ENCODE measurements at regions not wholly inside any gene's neighbourhood (a gene's known extent, or its start where the extent isn't known, plus 50 kb on each side); places are given as distances from the start of the nearest gene placed in this dataset.

DNA sequence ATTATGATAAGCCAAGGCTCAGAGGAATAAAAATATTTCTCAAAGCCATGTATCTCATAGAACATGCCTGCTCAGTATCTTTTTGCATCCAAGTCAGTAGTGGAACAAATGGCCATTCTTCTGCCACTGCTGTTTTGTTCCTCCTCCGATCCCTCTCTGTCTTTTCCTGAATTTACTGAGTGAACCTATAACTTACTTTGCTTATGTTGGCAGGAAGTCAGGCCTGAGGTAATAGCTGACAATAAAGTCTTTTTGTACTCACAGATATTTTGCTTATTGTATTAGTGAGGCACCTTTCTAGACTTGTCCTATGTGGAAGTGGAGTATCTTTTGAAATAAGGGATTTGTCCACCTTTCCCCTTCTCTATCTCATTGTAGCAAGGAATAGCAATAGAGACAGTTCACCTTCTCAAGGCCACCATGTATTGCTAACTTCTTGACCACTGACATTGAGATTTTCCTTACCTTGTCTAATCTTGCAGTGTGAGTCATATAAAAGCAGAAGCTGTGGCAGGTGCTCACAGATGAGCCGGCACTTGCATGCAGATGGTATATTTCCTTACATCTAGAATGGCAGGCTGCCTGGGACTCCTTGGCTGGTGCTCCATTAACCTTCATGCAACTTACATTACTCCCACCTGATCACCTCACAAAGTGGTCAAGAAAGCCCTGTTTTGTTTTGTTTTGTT lies 68.2 kb downstream of the AGTR2 start:
- DNase-seq = no peak
- no peaks in the 10 kb centered on the region for H3K27me3 ChIP-seq

DNA sequence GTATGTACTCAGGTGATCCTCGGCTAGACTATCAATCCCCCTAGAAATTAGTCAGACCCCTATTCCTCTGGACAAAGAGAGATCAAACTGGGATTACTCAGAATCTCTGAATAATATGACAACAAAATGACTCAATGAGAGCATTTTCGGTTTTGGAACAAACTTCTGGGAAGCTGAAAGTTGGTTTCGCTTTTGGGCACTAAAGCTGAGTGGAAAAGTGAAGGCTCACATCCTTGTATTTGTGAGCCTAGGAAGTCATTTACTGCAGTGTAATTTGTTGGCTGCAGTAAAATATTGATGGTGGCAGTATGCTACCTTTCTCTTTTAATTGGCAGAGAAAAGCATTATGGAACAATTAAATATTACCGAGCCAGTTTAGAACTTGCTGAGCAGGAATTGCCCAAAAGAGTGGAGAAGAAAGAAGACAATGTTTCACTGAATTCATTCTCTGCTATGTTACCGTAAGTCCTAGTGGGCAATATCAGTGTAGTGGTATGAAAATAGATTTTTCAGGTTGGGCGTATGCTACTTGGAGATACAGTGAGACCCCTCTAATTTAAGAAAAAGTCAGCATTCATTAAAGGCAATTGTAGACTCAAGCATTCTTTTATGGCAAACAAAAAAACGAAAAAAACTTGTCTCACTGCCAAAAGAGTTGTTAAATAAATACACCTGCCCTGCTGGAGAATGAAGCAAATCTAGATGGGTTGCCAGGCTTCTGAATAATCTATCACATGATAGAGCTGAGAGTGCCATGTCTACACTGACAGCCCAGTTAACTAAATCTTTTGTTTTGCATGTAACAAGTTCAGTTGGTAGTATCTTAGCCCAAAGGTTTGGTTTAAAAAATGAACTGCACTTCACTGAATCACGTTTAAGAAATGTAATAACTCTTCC lies 69.6 kb downstream of the AGTR2 start:
- H3K36me3 ChIP-seq = no peaks in the 10 kb centered on the region
- H3K27me3 ChIP-seq = no peaks in the 10 kb centered on the region
- DNase-seq = no peak
- no peak overlapping the region for H3K4me3 ChIP-seq (ENCODE audit: low read depth, low read length)
- TF ChIP-seq, protein P1, sequence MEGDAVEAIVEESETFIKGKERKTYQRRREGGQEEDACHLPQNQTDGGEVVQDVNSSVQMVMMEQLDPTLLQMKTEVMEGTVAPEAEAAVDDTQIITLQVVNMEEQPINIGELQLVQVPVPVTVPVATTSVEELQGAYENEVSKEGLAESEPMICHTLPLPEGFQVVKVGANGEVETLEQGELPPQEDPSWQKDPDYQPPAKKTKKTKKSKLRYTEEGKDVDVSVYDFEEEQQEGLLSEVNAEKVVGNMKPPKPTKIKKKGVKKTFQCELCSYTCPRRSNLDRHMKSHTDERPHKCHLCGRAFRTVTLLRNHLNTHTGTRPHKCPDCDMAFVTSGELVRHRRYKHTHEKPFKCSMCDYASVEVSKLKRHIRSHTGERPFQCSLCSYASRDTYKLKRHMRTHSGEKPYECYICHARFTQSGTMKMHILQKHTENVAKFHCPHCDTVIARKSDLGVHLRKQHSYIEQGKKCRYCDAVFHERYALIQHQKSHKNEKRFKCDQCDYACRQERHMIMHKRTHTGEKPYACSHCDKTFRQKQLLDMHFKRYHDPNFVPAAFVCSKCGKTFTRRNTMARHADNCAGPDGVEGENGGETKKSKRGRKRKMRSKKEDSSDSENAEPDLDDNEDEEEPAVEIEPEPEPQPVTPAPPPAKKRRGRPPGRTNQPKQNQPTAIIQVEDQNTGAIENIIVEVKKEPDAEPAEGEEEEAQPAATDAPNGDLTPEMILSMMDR (IDR thresholded peaks at IDR 0.05; ENCODE audit: low read depth, low read length) = no peak
- no peaks in the 10 kb centered on the region for H3K4me1 ChIP-seq
- no peaks in the 10 kb centered on the region for H3K9me3 ChIP-seq

More for the DNA sequence above, 68.2 kb downstream of the AGTR2 start:
- no peaks in the 10 kb centered on the region for H3K9me3 ChIP-seq
- no peak overlapping the region for H3K4me3 ChIP-seq (ENCODE audit: low read depth, low read length)
- H3K36me3 ChIP-seq = no peaks in the 10 kb centered on the region
- no peaks in the 10 kb centered on the region for H3K4me1 ChIP-seq
- TF ChIP-seq, protein P1 (IDR thresholded peaks at IDR 0.05; ENCODE audit: low read depth, low read length) = no peak

DNA sequence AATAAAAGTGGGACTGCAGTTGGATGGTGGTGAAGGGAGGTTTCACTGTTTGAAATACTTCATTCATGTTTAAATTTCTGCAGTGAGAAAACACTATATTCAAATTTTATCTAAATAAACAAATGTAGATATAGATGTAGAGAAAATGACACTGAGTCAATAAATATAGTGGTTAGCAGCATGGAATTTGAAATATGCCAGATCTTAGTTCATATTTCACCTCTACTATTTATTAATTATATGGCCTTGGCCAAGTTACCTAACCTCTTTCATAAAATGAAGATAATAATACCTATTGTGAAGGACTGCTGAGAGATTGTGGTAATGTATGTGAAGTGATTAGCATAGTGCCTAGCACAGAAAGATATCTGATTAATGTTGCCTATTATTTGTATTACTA lies 70.5 kb downstream of the AGTR2 start:
- no peak for DNase-seq
- Histone ChIP-seq H3K4me1 (no peaks in the 10 kb centered on the region), H3K4me3 (ENCODE audit: low read depth, low read length) (no peak overlapping the region), H3K36me3 (no peaks in the 10 kb centered on the region), H3K27me3 (no peaks in the 10 kb centered on the region), H3K9me3 (no peaks in the 10 kb centered on the region)
- TF ChIP-seq, protein P1 (IDR thresholded peaks at IDR 0.05; ENCODE audit: low read depth, low read length) = no peak

DNA sequence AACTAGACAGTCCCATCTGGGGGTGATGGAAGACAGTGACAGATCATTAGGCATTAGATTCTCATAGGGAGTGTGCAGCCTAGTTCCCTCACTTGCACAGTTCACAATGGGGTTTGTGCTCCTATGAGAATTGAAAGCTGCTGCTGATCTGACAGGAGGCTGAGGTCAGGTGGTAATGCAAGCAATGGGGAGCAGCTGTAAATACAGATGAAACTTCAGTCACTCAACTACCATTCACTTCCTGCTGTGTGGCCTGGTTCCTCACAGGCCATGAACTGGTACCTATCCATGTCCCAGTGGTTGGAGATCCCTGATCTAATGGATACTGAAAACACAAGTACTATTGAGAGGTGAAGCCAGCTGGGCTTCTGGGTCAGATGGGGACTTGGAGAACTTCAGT lies 72.5 kb downstream of the AGTR2 start:
- Histone ChIP-seq H3K4me3 (ENCODE audit: low read depth, low read length) (no peak overlapping the region), H3K27me3 (no peaks in the 10 kb centered on the region), H3K4me1 (no peaks in the 10 kb centered on the region), H3K36me3 (no peaks in the 10 kb centered on the region), H3K9me3 (no peaks in the 10 kb centered on the region)
- TF ChIP-seq, protein P1 (IDR thresholded peaks at IDR 0.05; ENCODE audit: low read depth, low read length) = no peak
- no peak for DNase-seq

DNA sequence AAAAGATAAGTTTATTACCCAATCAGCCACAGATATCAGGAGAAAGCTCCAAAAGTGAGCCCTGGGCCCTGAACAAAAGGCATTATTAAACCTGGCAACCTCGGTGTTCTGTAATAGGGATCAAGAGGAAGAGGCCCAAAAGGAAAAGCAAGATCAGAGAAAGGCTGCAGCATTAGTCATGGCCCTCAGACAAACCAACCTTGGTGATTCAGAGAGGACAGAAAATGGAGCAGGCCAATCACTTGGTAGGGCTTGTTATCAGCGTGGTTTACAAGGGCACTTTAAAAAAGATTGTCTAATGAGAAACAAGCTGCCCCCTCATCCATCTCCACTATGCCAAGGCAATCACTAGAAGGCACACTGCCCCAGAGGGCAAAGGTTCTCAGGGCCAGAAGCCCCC lies 75.7 kb downstream of the AGTR2 start:
- Histone ChIP-seq H3K36me3 (no peaks in the 10 kb centered on the region), H3K9me3 (no peaks in the 10 kb centered on the region), H3K4me3 (ENCODE audit: low read depth, low read length) (no peak overlapping the region), H3K27me3 (no peaks in the 10 kb centered on the region), H3K4me1 (no peaks in the 10 kb centered on the region)
- TF ChIP-seq, protein P1 (IDR thresholded peaks at IDR 0.05; ENCODE audit: low read depth, low read length) = no peak
- DNase-seq = no peak
